Middle frontal gyrus (tissue), 1 donor: ENCODE measurements at regions not wholly inside any gene's neighbourhood (a gene's known extent, or its start where the extent isn't known, plus 50 kb on each side); places are given as distances from the start of the nearest gene placed in this dataset.

Experiments
- DNase-seq: peaks from one replicate; pipeline ENCODE4 v3.0.0-alpha.2; 2015; ENCODE audit warnings: low spot score; ENCODE audit errors: extremely low spot score

- no peak for DNase-seq
Measured at GRCh38 chr21:35938446-35938845, 121.9 kb downstream of the SETD4 start.

- no peak for DNase-seq
Measured at GRCh38 chr21:35933466-35933865, 126.9 kb downstream of the SETD4 start.

GRCh38 chr21:35932232-35932911 is 128.0 kb downstream of the SETD4 start:
- DNase-seq = peak; percentile 42

GRCh38 chr21:35929901-35930300 is 130.4 kb downstream of the SETD4 start:
- no peak for DNase-seq

- no peak for DNase-seq
Measured at GRCh38 chr21:35927262-35927661, 133.1 kb downstream of the SETD4 start.

- DNase-seq = no peak
Measured at GRCh38 chr21:35926003-35926740, 134.2 kb downstream of the SETD4 start.

GRCh38 chr21:35925497-35925896 is 134.8 kb downstream of the SETD4 start:
- DNase-seq = no peak

- DNase-seq = no peak
Measured at GRCh38 chr21:35924714-35925301, 135.5 kb downstream of the SETD4 start.

GRCh38 chr21:35923971-35924370 is 136.4 kb downstream of the SETD4 start:
- DNase-seq = no peak

GRCh38 chr21:35922618-35923017 is 137.7 kb downstream of the SETD4 start:
- no peak for DNase-seq

GRCh38 chr21:35921471-35921870 is 138.9 kb downstream of the SETD4 start:
- DNase-seq = no peak

- DNase-seq = no peak
Measured at GRCh38 chr21:35920436-35920835, 139.9 kb downstream of the SETD4 start.

GRCh38 chr21:35915030-35915429 is 145.3 kb downstream of the SETD4 start:
- DNase-seq = no peak

- DNase-seq = no peak
Measured at GRCh38 chr21:35911412-35912191, 148.7 kb downstream of the SETD4 start.

- no peak for DNase-seq
Measured at GRCh38 chr21:35909456-35910223, 150.7 kb downstream of the SETD4 start.

GRCh38 chr21:35908311-35909078 is 151.8 kb downstream of the SETD4 start:
- DNase-seq = no peak

GRCh38 chr21:35906586-35906985 is 153.7 kb downstream of the SETD4 start:
- DNase-seq = no peak

GRCh38 chr21:35905963-35906345 is 154.4 kb downstream of the SETD4 start:
- no peak for DNase-seq

- no peak for DNase-seq
Measured at GRCh38 chr21:35905096-35905962, 155.0 kb downstream of the SETD4 start.
